H9 (cell line): ENCODE measurements at regions not wholly inside any gene's neighbourhood (a gene's known extent, or its start where the extent isn't known, plus 50 kb on each side); places are given as distances from the start of the nearest gene placed in this dataset.

Experiments
- DNase-seq: peaks from one replicate; pipeline ENCODE4 v3.0.0-alpha.2; 2017
- H2AFZ ChIP-seq: one replicate; pipeline ENCODE4 v1.6.1; 2013; ENCODE audit warnings: mild to moderate bottlenecking, low read length, control low read depth, moderate library complexity
- H2AK5ac ChIP-seq: 2 replicates; pipeline ENCODE4 v1.6.1; 2013; ENCODE audit warnings: low read length, control low read depth, mixed read lengths; ENCODE audit not compliant: insufficient read length
- H2BK120ac ChIP-seq: one replicate; pipeline ENCODE4 v1.6.1; 2013; ENCODE audit warnings: low read depth, mild to moderate bottlenecking, low read length, control low read depth, inconsistent platforms; ENCODE audit not compliant: poor library complexity, severe bottlenecking
- H2BK12ac ChIP-seq: 2 replicates; pipeline ENCODE4 v1.6.1; 2013; ENCODE audit warnings: low read length, control low read depth, mixed read lengths, low read depth; ENCODE audit not compliant: insufficient read length
- H2BK15ac ChIP-seq: 2 replicates; pipeline ENCODE4 v1.6.1; 2013; ENCODE audit warnings: low read depth, low read length, control low read depth
- H2BK20ac ChIP-seq: one replicate; pipeline ENCODE4 v1.6.1; 2013; ENCODE audit warnings: low read depth, mild to moderate bottlenecking, low read length, control low read depth, inconsistent platforms; ENCODE audit not compliant: poor library complexity, severe bottlenecking
- H2BK5ac ChIP-seq: 2 replicates; pipeline ENCODE4 v1.6.1; 2013; ENCODE audit warnings: low read length, control low read depth, mixed read lengths; ENCODE audit not compliant: insufficient read length
- H3K14ac ChIP-seq: 2 replicates; pipeline ENCODE4 v1.6.1; 2013; ENCODE audit warnings: low read length, control low read depth; ENCODE audit not compliant: insufficient read depth
- H3K18ac ChIP-seq: 2 replicates; pipeline ENCODE4 v1.6.1; 2013; ENCODE audit warnings: low read depth, mild to moderate bottlenecking, mixed read lengths, low read length, control low read depth; ENCODE audit not compliant: insufficient read length
- H3K23ac ChIP-seq: 2 replicates; pipeline ENCODE4 v1.6.1; 2013; ENCODE audit warnings: low read length, control low read depth, mixed read lengths, low read depth; ENCODE audit not compliant: insufficient read length
- H3K23me2 ChIP-seq: 2 replicates; pipeline ENCODE4 v1.6.1; 2013; ENCODE audit warnings: low read depth, mild to moderate bottlenecking, mixed read lengths, low read length, control low read depth; ENCODE audit not compliant: insufficient read length, poor library complexity, severe bottlenecking
- H3K27ac ChIP-seq: 2 replicates; pipeline ENCODE4 v1.5.1; 2013; ENCODE audit warnings: low read length, control low read depth, mixed read lengths, low read depth; ENCODE audit not compliant: insufficient read length
- H3K27me3 ChIP-seq: 2 replicates; pipeline ENCODE4 v1.6.1; 2013; ENCODE audit warnings: low read length, control low read depth, inconsistent platforms; ENCODE audit not compliant: insufficient read depth
- H3K4ac ChIP-seq: 2 replicates; pipeline ENCODE4 v1.6.1; 2013; ENCODE audit warnings: low read depth, mild to moderate bottlenecking, control low read depth, inconsistent platforms, low read length, moderate library complexity
- H3K4me1 ChIP-seq: 2 replicates; pipeline ENCODE4 v1.6.1; 2013; ENCODE audit warnings: low read length, control low read depth, inconsistent platforms; ENCODE audit not compliant: insufficient read depth
- H3K4me2 ChIP-seq: 2 replicates; pipeline ENCODE4 v1.6.1; 2013; ENCODE audit warnings: low read length, control low read depth, mixed read lengths; ENCODE audit not compliant: insufficient read length, insufficient read depth
- H3K56ac ChIP-seq: 2 replicates; pipeline ENCODE4 v1.6.1; 2013; ENCODE audit warnings: low read depth, mild to moderate bottlenecking, mixed read lengths, low read length, control low read depth; ENCODE audit not compliant: insufficient read length
- H3K79me1 ChIP-seq: 2 replicates; pipeline ENCODE4 v1.6.1; 2013; ENCODE audit warnings: low read depth, mild to moderate bottlenecking, moderate library complexity, low read length, control low read depth, inconsistent platforms; ENCODE audit not compliant: insufficient read depth, poor library complexity, severe bottlenecking
- H3K79me2 ChIP-seq: 2 replicates; pipeline ENCODE4 v1.6.1; 2013; ENCODE audit warnings: low read length, control low read depth, inconsistent platforms; ENCODE audit not compliant: insufficient read depth
- H3K9ac ChIP-seq: 2 replicates; pipeline ENCODE4 v1.6.1; 2013; ENCODE audit warnings: low read length, control low read depth, mixed read lengths; ENCODE audit not compliant: insufficient read length; ENCODE audit errors: extremely low read depth
- H3K9me3 ChIP-seq: one replicate; pipeline ENCODE4 v1.6.1; 2013; ENCODE audit warnings: low read depth, low read length, inconsistent platforms; ENCODE audit not compliant: control insufficient read depth
- H3T11ph ChIP-seq: one replicate; pipeline ENCODE4 v1.6.1; 2013; ENCODE audit warnings: mild to moderate bottlenecking, low read length, control low read depth, inconsistent platforms
- H4K20me1 ChIP-seq: one replicate; pipeline ENCODE4 v1.6.1; 2013; ENCODE audit not compliant: control insufficient read depth, insufficient read length, insufficient read depth
- H4K5ac ChIP-seq: 2 replicates; pipeline ENCODE4 v1.6.1; 2013; ENCODE audit warnings: low read depth, mild to moderate bottlenecking, mixed read lengths, low read length, control low read depth; ENCODE audit not compliant: insufficient read length
- H4K8ac ChIP-seq: replicated peaks from 2 replicates; pipeline ENCODE4 v1.6.1; 2013; ENCODE audit warnings: low read length, control low read depth, mixed read lengths, low read depth; ENCODE audit not compliant: insufficient read length
- H4K91ac ChIP-seq: 2 replicates; pipeline ENCODE4 v1.6.1; 2013; ENCODE audit warnings: low read depth, mild to moderate bottlenecking, moderate library complexity, mixed read lengths, low read length, control low read depth; ENCODE audit not compliant: insufficient read length
- H3K27ac Mint-ChIP-seq, 3 experiments: 2 replicates in 2 of 3; 3 replicates in 1 of 3; pipeline ENCODE4 v1.8.0; 2020 to 2021; ENCODE audit warnings: mixed read lengths in 3 of 3, mild to moderate bottlenecking in 1 of 3, moderate library complexity in 1 of 3
- H3K27me3 Mint-ChIP-seq: 2 replicates; pipeline ENCODE4 v1.8.0; 2021; ENCODE audit warnings: low read depth, mild to moderate bottlenecking, moderate library complexity, mixed read lengths
- H3K36me3 Mint-ChIP-seq, 3 experiments: 2 replicates in 2 of 3; 3 replicates in 1 of 3; pipeline ENCODE4 v1.8.0; 2020 to 2021; ENCODE audit warnings: low read depth in 3 of 3, mixed read lengths in 3 of 3; ENCODE audit not compliant: insufficient read depth in 1 of 3
- H3K4me1 Mint-ChIP-seq, 2 experiments: 2 replicates each; pipeline ENCODE4 v1.8.0; 2020; ENCODE audit warnings: mixed read lengths in 2 of 2
- H3K4me3 Mint-ChIP-seq, 2 experiments: 2 replicates in 1 of 2; 3 replicates in 1 of 2; pipeline ENCODE4 v1.8.0; 2020 to 2021; ENCODE audit warnings: mild to moderate bottlenecking in 2 of 2, mixed read lengths in 2 of 2, moderate library complexity in 1 of 2
- H3K9me3 Mint-ChIP-seq, 2 experiments: 2 replicates in 1 of 2; 3 replicates in 1 of 2; pipeline ENCODE4 v1.8.0; 2020; ENCODE audit warnings: mild to moderate bottlenecking in 2 of 2, mixed read lengths in 2 of 2, moderate library complexity in 1 of 2
- CTCF ChIP-seq: fragments of 200-600 bp; sonication (generic); conservative IDR thresholded peaks from 3 replicates; pipeline ENCODE4 v1.8.0; 2021; ENCODE audit warnings: antibody characterized with exemption, mild to moderate bottlenecking
- WGBS: extraction: QIAGEN DNeasy Blood & Tissue Kit; methylation state at CpG from one replicate; pipeline ENCODE4 v1.1.7; 2013; ENCODE audit warnings: missing lambda C conversion rate, low lambda C conversion rate, mixed read lengths; ENCODE audit not compliant: insufficient read length; ENCODE audit errors: extremely low coverage; 5-methylcytosine and 5-hydroxymethylcytosine counted together

GRCh38 chr4:131649227-131649626 lies 1499.9 kb upstream of the PCDH10 start:
- no peaks in the 10 kb centered on the region for H3K4me1 ChIP-seq
- no peak overlapping the region for H2BK5ac ChIP-seq
- no peak overlapping the region for H2BK12ac ChIP-seq
- Mint-ChIP-seq H3K9me3 (no peaks in the 10 kb centered on the region), H3K4me3 (no peak overlapping the region), H3K27ac (no peak overlapping the region), H3K27me3 (no peaks in the 10 kb centered on the region), H3K36me3 (no peaks in the 10 kb centered on the region), H3K4me1 (peaks cover 3 to 10% of the 10 kb centered on the region in 2 experiments; a peak in 3 of 4 replicates)
- no peaks in the 10 kb centered on the region for H3K9me3 ChIP-seq
- no peak overlapping the region for H3K56ac ChIP-seq
- no peak overlapping the region for H4K5ac ChIP-seq
- no peak overlapping the region for H2AFZ ChIP-seq
- no peak for TF ChIP-seq CTCF
- no peaks in the 10 kb centered on the region for H3K79me2 ChIP-seq
- H2BK15ac ChIP-seq, result no peak overlapping the region
- no peak overlapping the region for H3K18ac ChIP-seq
- no peak overlapping the region for H3K9ac ChIP-seq
- H2BK20ac ChIP-seq, result no peak overlapping the region
- no CpG with 5 or more reads among the region's 2 CpGs for WGBS
- DNase-seq, result no peak
- H3K14ac ChIP-seq, result no peak overlapping the region
- H4K8ac ChIP-seq, result no peak overlapping the region
- H3K23me2 ChIP-seq, result no peaks in the 10 kb centered on the region
- no peaks in the 10 kb centered on the region for H4K20me1 ChIP-seq
- no peak overlapping the region for H3K27ac ChIP-seq
- H3K23ac ChIP-seq, result no peak overlapping the region
- H4K91ac ChIP-seq, result no peak overlapping the region
- no peak overlapping the region for H3K4ac ChIP-seq
- no peaks in the 10 kb centered on the region for H3K27me3 ChIP-seq
- H3K4me2 ChIP-seq, result no peak overlapping the region
- no peak overlapping the region for H3T11ph ChIP-seq
- no peaks in the 10 kb centered on the region for H3K79me1 ChIP-seq
- no peak overlapping the region for H2BK120ac ChIP-seq
- H2AK5ac ChIP-seq, result no peak overlapping the region
